Neural cell (in vitro differentiated cells): ENCODE measurements at regions not wholly inside any gene's neighbourhood (a gene's known extent, or its start where the extent isn't known, plus 50 kb on each side); places are given as distances from the start of the nearest gene placed in this dataset.

Experiments
- H2AFZ ChIP-seq: fragments of 200-600, 300-800 bp; sonication (generic), shearing (Covaris generic); 2 replicates; pipeline ENCODE4 v1.6.0; 2014; ENCODE audit warnings: low read depth, mild to moderate bottlenecking, antibody characterized with exemption, low read length, moderate library complexity
- H3F3A ChIP-seq: fragments of 200-600 bp; shearing (Covaris generic); 2 replicates; pipeline ENCODE4 v1.6.1; 2016; ENCODE audit warnings: mild to moderate bottlenecking, moderate library complexity, mixed read lengths, antibody characterized with exemption, low read length; ENCODE audit not compliant: insufficient read depth, poor library complexity, severe bottlenecking
- H3K27ac ChIP-seq: fragments of 200-600, 300-800 bp; sonication (generic), shearing (Covaris generic); 2 replicates; pipeline ENCODE4 v1.5.1; 2014; ENCODE audit warnings: mild to moderate bottlenecking, low read length, moderate library complexity
- H3K27me3 ChIP-seq: fragments of 300-800, 200-600 bp; sonication (generic), shearing (Covaris generic); 2 replicates; pipeline ENCODE4 v1.6.0; 2014; ENCODE audit warnings: mild to moderate bottlenecking, low read depth, low read length, moderate library complexity; ENCODE audit not compliant: insufficient read depth
- H3K36me3 ChIP-seq: fragments of 300-800, 200-600 bp; sonication (generic), shearing (Covaris generic); 2 replicates; pipeline ENCODE4 v1.5.1; 2014; ENCODE audit warnings: mild to moderate bottlenecking, antibody characterized with exemption, low read length, moderate library complexity; ENCODE audit not compliant: insufficient read depth
- H3K4me2 ChIP-seq: fragments of 300-800, 200-600 bp; sonication (generic), shearing (Covaris generic); 2 replicates; pipeline ENCODE4 v1.6.0; 2014; ENCODE audit warnings: mild to moderate bottlenecking, low read length
- H3K4me3 ChIP-seq: fragments of 300-800, 200-600 bp; sonication (generic), shearing (Covaris generic); 2 replicates; pipeline ENCODE4 v1.5.1; 2014; ENCODE audit warnings: mild to moderate bottlenecking, low read length, moderate library complexity
- H3K79me2 ChIP-seq: fragments of 200-600 bp; shearing (Covaris generic); replicated peaks from 2 replicates; pipeline ENCODE4 v1.6.0; 2014; ENCODE audit warnings: mild to moderate bottlenecking, low read length, moderate library complexity; ENCODE audit not compliant: insufficient read depth
- H3K9ac ChIP-seq: fragments of 300-800, 200-600 bp; sonication (generic), shearing (Covaris generic); 2 replicates; pipeline ENCODE4 v1.6.1; 2016; ENCODE audit warnings: mild to moderate bottlenecking, low read length, mixed read lengths
- H3K9me2 ChIP-seq: fragments of 200-600 bp; shearing (Covaris generic); 2 replicates; pipeline ENCODE4 v1.6.1; 2016; ENCODE audit warnings: mild to moderate bottlenecking, low read length, mixed read lengths; ENCODE audit not compliant: insufficient read depth
- H3K9me3 ChIP-seq: fragments of 200-600, 300-800 bp; sonication (generic), shearing (Covaris generic); 2 replicates; pipeline ENCODE4 v1.6.1; 2016; ENCODE audit warnings: mild to moderate bottlenecking, mixed run types, low read length, moderate library complexity, mixed read lengths
- H4K20me1 ChIP-seq: fragments of 200-600 bp; shearing (Covaris generic); 2 replicates; pipeline ENCODE4 v1.6.1; 2016; ENCODE audit warnings: mild to moderate bottlenecking, mixed run types; ENCODE audit not compliant: insufficient read depth
- CTCF ChIP-seq: fragments of 450-650 bp; IDR thresholded peaks from 2 replicates; pipeline ENCODE4 v1.5.1; 2014; ENCODE audit warnings: antibody characterized with exemption, mild to moderate bottlenecking, moderate library complexity; ENCODE audit not compliant: poor library complexity, severe bottlenecking
- EP300 ChIP-seq: fragments of 450-650 bp; conservative IDR thresholded peaks from 2 replicates; pipeline ENCODE4 v1.6.1; 2014; ENCODE audit warnings: antibody characterized with exemption, mild to moderate bottlenecking, moderate library complexity; ENCODE audit not compliant: poor library complexity, severe bottlenecking
- EZH2 ChIP-seq: fragments of 200-600, 300-800 bp; shearing (Covaris generic), sonication (generic); IDR thresholded peaks from 2 replicates; pipeline ENCODE4 v1.6.1; 2014; ENCODE audit warnings: antibody characterized with exemption, low read length, borderline replicate concordance, mild to moderate bottlenecking; ENCODE audit not compliant: insufficient read depth, poor library complexity, severe bottlenecking
- MXI1 ChIP-seq: fragments of 450-650 bp; conservative IDR thresholded peaks from 2 replicates; pipeline ENCODE4 v1.6.1; 2014; ENCODE audit warnings: antibody characterized with exemption, mild to moderate bottlenecking; ENCODE audit not compliant: poor library complexity, severe bottlenecking
- POLR2AphosphoS5 ChIP-seq: IDR thresholded peaks from 2 replicates; pipeline ENCODE4 v1.6.1; 2012
- RAD21 ChIP-seq: fragments of 450-650 bp; conservative IDR thresholded peaks from 2 replicates; pipeline ENCODE4 v1.6.1; 2014; ENCODE audit warnings: antibody characterized with exemption, mild to moderate bottlenecking, moderate library complexity
- REST ChIP-seq: IDR thresholded peaks from 2 replicates; pipeline ENCODE4 v1.6.1; 2012; ENCODE audit warnings: borderline replicate concordance
- SMC3 ChIP-seq: fragments of 450-650 bp; conservative IDR thresholded peaks from 2 replicates; pipeline ENCODE4 v1.6.1; 2014; ENCODE audit warnings: antibody characterized with exemption, mild to moderate bottlenecking, moderate library complexity; ENCODE audit not compliant: poor library complexity
- TAF1 ChIP-seq: IDR thresholded peaks from 2 replicates; pipeline ENCODE4 v1.6.1; 2012; ENCODE audit warnings: low read depth

GRCh38 chr15:83378921-83379578 is 68.1 kb upstream of the SH3GL3 start:
- H3K27me3 ChIP-seq: no peaks in the 10 kb centered on the region
- no peaks in the 10 kb centered on the region for H4K20me1 ChIP-seq
- H3K27ac ChIP-seq: no peak overlapping the region
- no peak overlapping the region for H3K4me2 ChIP-seq
- no peak overlapping the region for H3K4me3 ChIP-seq
- H3K36me3 ChIP-seq: no peaks in the 10 kb centered on the region
- no peaks in the 10 kb centered on the region for H3K9me2 ChIP-seq
- H2AFZ ChIP-seq: no peak overlapping the region
- H3K9ac ChIP-seq: no peak overlapping the region
- no peaks in the 10 kb centered on the region for H3F3A ChIP-seq
- H3K79me2 ChIP-seq: no peaks in the 10 kb centered on the region
- TF ChIP-seq MXI1 (no peak), REST (no peak), EZH2 (no peak), RAD21 (no peak), POLR2AphosphoS5 (no peak), CTCF (no peak), EP300 (no peak), TAF1 (no peak), SMC3 (no peak)
- no peaks in the 10 kb centered on the region for H3K9me3 ChIP-seq

GRCh38 chr15:83379579-83379959 is 67.6 kb upstream of the SH3GL3 start:
- TF ChIP-seq EZH2 (no peak), MXI1 (no peak), POLR2AphosphoS5 (no peak), SMC3 (no peak), EP300 (no peak), TAF1 (no peak), REST (no peak), RAD21 (no peak), CTCF (no peak)
- Histone ChIP-seq H3K36me3 (no peaks in the 10 kb centered on the region), H3K9me2 (no peaks in the 10 kb centered on the region), H3K27ac (no peak overlapping the region), H3K27me3 (no peaks in the 10 kb centered on the region), H4K20me1 (no peaks in the 10 kb centered on the region), H2AFZ (no peak overlapping the region), H3F3A (no peaks in the 10 kb centered on the region), H3K4me3 (no peak overlapping the region), H3K4me2 (no peak overlapping the region), H3K9ac (no peak overlapping the region), H3K9me3 (no peaks in the 10 kb centered on the region), H3K79me2 (no peaks in the 10 kb centered on the region)
